Gastroesophageal sphincter (tissue), 3 donors: ENCODE measurements at regions not wholly inside any gene's neighbourhood (a gene's known extent, or its start where the extent isn't known, plus 50 kb on each side); places are given as distances from the start of the nearest gene placed in this dataset.

Experiments used
- EP300 ChIP-seq: sonication (generic); formaldehyde crosslinking; IDR thresholded peaks from one replicate; pipeline ENCODE4 v1.6.1; 2017; ENCODE audit warnings: antibody characterized with exemption, mild to moderate bottlenecking
- POLR2A ChIP-seq, 2 donors: fragments of 450-650 bp; IDR thresholded peaks; one replicate each; pipeline ENCODE4 v1.6.1; 2017; ENCODE audit warnings: antibody characterized with exemption in 2 of 2, mild to moderate bottlenecking in 2 of 2, moderate library complexity in 1 of 2
- POLR2AphosphoS5 ChIP-seq: sonication (generic); formaldehyde crosslinking; IDR thresholded peaks from one replicate; pipeline ENCODE4 v1.6.1; 2017; ENCODE audit warnings: antibody characterized with exemption
- TF ChIP-seq, protein P1 (sequence below), 4 experiments: fragments of 200-600 bp in 2 of 4; fragments of 450-650 bp in 2 of 4; sonication (generic) in 1 of 4; IDR thresholded peaks; one replicate each; pipeline ENCODE4 v1.5.1; 2017 to 2019; ENCODE audit warnings: antibody characterized with exemption in 4 of 4, mild to moderate bottlenecking in 2 of 4, moderate library complexity in 2 of 4

DNA sequence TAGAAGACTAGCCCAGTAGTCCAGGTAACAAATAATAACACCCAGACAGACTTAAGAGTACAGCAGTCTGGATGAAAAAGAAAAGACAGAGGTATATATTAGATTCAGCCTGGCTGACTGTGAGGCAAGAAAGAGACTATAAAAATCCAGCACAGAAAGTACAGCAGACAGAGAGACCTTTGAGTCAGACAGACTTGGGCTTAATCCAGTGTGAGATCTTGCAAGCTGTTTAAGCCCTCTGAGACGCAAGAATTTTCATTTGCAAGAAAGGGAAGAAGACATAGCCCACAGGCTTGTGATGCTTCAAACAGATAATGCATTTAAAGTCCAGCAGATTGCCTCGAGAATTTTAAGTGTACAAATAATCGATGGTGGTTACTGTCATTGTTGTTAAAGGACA lies 471.4 kb downstream of the LIG4 start:
- TF ChIP-seq, protein P1, sequence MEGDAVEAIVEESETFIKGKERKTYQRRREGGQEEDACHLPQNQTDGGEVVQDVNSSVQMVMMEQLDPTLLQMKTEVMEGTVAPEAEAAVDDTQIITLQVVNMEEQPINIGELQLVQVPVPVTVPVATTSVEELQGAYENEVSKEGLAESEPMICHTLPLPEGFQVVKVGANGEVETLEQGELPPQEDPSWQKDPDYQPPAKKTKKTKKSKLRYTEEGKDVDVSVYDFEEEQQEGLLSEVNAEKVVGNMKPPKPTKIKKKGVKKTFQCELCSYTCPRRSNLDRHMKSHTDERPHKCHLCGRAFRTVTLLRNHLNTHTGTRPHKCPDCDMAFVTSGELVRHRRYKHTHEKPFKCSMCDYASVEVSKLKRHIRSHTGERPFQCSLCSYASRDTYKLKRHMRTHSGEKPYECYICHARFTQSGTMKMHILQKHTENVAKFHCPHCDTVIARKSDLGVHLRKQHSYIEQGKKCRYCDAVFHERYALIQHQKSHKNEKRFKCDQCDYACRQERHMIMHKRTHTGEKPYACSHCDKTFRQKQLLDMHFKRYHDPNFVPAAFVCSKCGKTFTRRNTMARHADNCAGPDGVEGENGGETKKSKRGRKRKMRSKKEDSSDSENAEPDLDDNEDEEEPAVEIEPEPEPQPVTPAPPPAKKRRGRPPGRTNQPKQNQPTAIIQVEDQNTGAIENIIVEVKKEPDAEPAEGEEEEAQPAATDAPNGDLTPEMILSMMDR (IDR thresholded peaks at IDR 0.05): no peak
- TF ChIP-seq POLR2AphosphoS5 (no peak), EP300 (no peak), POLR2A (IDR thresholded peaks at IDR 0.05) (no peak)
